ENCODE measurements at regions not wholly inside any gene's neighbourhood (a gene's known extent, or its start where the extent isn't known, plus 50 kb on each side); places are given as distances from the start of the nearest gene placed in this dataset.
"Not testable (repeated sequence)": the region's sequence is repeated elsewhere in the genome, so short reads cannot be mapped to it uniquely, and the experiment has no call there.

GRCh38 chr2:52113338-52113737 lies 1081.4 kb upstream of the NRXN1 start:
- no peak for DNase-seq (ENCODE audit: low read depth in 4 of 4, low spot score in 3 of 4)

GRCh38 chr2:52112141-52112540 lies 1080.2 kb upstream of the NRXN1 start:
- no peak for DNase-seq (ENCODE audit: low read depth in 4 of 4, low spot score in 3 of 4)

- no peak for DNase-seq (ENCODE audit: low read depth in 4 of 4, low spot score in 3 of 4)
Measured at GRCh38 chr2:52107124-52107523, 1075.2 kb upstream of the NRXN1 start.

- no peak for DNase-seq (ENCODE audit: low read depth in 4 of 4, low spot score in 3 of 4)
Measured at GRCh38 chr2:52097071-52097470, 1065.1 kb upstream of the NRXN1 start.

DNA sequence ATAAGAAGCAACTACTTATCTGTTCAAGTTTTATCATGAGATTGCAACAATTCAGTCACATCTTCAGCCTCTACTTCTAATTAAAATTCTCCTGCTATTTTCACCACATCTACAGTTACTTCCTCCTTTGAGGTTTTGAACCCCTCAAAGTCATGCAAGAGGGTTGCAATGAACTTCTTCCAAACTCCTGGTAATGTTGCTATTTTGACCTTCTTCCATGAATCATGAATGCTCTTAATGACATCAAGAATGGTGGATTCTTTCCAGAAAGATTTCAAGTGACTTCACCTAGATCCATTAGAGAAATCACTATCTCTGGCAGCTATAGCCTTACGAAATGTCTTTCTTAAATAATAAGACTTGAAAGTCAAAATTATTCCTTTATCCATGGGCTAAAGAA lies 1052.8 kb upstream of the NRXN1 start:
- DNase-seq (ENCODE audit: low read depth in 4 of 4, low spot score in 3 of 4) = no peak

- DNase-seq (ENCODE audit: low read depth in 4 of 4, low spot score in 3 of 4) = no peak
Measured at GRCh38 chr2:52083214-52083613, 1051.3 kb upstream of the NRXN1 start.

- no peak for DNase-seq (ENCODE audit: low read depth in 4 of 4, low spot score in 3 of 4)
Measured at GRCh38 chr2:52082646-52083045, 1050.7 kb upstream of the NRXN1 start.

GRCh38 chr2:52079602-52080001 lies 1047.7 kb upstream of the NRXN1 start:
- DNase-seq (ENCODE audit: low read depth in 4 of 4, low spot score in 3 of 4) = no peak

DNA sequence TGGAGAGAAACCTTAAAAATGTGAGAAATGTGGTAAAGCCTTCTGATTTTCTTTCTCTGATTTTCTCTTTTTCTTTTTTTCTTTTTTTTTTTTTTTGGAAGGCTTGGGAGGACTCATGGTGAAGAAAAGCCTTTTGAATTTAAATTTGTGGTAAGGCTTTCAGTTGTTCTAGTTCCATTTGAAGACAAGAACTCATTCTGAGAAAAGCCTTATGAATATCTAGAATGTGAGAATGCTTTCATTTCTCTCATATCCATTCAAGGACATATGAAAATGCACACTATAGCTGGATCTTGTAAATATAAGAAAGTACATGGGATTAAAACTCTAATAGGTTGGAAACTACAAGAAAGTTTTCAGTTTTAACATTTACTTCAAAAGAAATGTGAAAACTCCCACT lies 1045.2 kb upstream of the NRXN1 start:
- DNase-seq (ENCODE audit: low read depth in 4 of 4, low spot score in 3 of 4) = no peak

GRCh38 chr2:52074130-52074719 lies 1042.3 kb upstream of the NRXN1 start:
- no peak for DNase-seq (ENCODE audit: low read depth in 4 of 4, low spot score in 3 of 4)

- DNase-seq (ENCODE audit: low read depth in 4 of 4, low spot score in 3 of 4) = no peak
Measured at GRCh38 chr2:52072949-52073348, 1041.0 kb upstream of the NRXN1 start.

- DNase-seq (ENCODE audit: low read depth in 4 of 4, low spot score in 3 of 4) = no peak
Measured at GRCh38 chr2:52070665-52071064, 1038.7 kb upstream of the NRXN1 start.

- no peak for DNase-seq (ENCODE audit: low read depth in 4 of 4, low spot score in 3 of 4)
Measured at GRCh38 chr2:52064234-52064633, 1032.3 kb upstream of the NRXN1 start.

GRCh38 chr2:52054824-52055223 lies 1022.9 kb upstream of the NRXN1 start:
- no peak for DNase-seq (ENCODE audit: low read depth in 4 of 4, low spot score in 3 of 4)

DNA sequence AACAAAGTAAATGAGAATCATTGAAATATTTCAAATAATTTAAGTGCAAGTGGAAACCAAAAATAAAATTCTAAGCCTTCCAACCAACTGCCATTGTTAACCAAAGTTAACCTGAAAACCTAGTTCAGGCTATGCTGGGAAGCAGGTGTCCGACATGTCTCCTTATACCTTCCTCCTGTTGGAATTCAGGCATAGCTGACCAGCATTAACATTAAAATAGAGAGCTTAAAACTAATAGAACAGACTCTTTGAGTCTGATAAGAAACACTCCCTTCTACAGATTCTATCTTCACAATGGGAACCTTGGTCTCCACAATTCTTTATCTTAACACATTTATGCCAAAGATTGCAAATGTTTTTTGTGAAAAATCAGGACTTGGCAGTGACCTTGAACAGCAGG lies 1004.9 kb upstream of the NRXN1 start:
- DNase-seq (ENCODE audit: low read depth in 4 of 4, low spot score in 3 of 4) = no peak

DNA sequence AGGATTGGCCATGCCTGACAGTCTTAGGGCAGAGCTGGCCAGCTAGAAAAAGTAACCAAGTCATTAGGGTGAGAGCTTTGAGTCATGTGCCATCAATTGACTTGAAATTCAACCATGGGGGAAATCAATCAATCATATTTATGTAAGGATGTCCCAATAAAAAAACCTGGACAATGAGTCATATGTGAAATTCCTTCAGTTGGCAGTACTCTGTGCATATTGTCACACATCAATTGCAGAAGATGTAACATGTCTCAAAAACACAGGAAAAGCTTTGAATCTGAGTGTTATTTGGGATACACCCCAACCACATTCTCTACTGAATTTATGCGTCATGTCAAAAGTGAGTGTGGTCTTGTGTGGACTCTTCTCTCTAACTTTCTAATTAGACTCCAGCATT lies 1004.1 kb upstream of the NRXN1 start:
- DNase-seq (ENCODE audit: low read depth in 4 of 4, low spot score in 3 of 4) = no peak

DNA sequence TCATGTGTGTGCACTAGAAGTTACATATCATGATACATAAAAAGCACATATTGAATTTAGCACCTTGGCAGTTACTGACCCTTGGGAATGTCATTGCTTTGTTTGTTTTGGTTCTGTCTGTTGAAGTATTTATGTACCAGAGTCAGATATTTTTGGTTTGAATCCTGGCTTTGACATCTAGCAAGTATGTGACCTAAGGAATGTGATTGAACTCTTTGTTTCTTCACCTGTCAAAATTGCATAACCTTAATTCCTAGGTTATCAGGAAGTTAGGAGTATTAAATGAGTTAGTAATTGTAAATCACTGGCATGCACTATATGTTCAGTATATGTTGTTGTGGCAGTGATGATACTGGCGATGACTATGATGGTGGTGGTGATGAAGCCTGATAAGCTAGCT lies 1003.5 kb upstream of the NRXN1 start:
- no peak for DNase-seq (ENCODE audit: low read depth in 4 of 4, low spot score in 3 of 4)

DNA sequence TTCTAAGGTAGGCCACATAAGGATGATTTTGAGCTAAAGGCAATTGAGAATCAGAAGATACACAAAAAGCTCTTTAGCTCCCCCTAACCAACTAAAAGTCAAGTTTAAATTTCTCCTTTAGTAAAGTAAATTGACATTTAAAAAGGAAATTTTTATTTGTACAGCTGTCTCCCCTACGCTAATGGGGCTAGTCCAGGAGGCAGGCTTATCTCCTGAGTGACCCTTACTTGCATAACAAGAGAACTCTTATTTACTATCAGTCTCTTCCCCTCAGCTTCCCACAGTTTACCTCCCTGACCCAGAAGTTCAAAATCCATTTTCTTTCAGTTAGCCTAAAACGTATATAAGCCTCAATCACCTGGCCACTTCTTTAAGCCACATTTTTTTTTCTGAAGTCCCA lies 1002.8 kb upstream of the NRXN1 start:
- DNase-seq (ENCODE audit: low read depth in 4 of 4, low spot score in 3 of 4) = no peak

DNA sequence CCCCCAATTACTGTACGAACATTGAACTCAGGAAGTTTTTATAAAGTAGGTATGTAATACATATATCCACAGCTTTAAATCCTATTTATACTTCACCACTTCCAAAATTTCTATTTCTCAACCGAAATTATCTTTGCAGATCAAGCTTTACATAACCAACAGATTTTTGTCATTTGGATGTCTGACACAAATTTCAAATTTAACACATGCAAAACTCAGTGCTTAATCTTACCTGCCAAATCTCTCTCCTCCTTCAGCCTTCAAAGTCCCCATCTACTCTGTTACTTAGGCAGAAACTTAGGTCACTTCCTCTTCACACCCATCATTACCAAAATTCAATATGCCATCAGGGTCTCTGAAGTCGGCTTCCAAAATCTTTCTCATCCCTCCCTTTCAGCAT lies 990.1 kb upstream of the NRXN1 start:
- DNase-seq (ENCODE audit: low read depth in 4 of 4, low spot score in 3 of 4) = no peak

DNA sequence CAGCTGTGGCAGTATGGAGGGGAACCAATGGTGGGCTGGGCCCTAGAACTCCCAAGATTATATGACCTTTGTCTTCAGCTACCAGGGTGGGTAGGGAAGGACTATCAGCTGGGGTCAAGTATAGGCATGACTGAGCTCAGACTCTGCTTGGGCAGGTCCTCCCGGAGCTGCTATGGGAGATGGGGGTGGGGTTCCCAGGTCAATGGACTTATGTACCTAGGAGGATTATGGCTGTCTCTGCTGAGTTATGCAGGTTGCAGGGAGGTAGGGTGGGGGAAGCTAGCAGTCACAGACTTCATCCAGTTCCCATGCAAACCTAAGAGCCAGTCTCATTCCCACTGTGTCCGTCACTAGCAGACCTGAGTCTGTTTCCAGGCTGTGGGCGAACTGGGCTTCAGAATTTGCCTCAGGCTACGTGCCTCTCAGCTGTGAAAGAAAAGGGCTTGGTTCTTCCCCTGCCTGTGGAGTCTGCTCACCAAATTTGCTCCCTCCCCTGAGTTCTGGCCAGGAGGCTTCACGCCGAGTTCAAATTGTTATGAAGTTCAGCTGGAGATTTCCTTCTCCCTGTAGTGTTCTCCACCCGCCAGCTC lies 985.8 kb upstream of the NRXN1 start:
- no peak for DNase-seq (ENCODE audit: low read depth in 4 of 4, low spot score in 3 of 4)

DNA sequence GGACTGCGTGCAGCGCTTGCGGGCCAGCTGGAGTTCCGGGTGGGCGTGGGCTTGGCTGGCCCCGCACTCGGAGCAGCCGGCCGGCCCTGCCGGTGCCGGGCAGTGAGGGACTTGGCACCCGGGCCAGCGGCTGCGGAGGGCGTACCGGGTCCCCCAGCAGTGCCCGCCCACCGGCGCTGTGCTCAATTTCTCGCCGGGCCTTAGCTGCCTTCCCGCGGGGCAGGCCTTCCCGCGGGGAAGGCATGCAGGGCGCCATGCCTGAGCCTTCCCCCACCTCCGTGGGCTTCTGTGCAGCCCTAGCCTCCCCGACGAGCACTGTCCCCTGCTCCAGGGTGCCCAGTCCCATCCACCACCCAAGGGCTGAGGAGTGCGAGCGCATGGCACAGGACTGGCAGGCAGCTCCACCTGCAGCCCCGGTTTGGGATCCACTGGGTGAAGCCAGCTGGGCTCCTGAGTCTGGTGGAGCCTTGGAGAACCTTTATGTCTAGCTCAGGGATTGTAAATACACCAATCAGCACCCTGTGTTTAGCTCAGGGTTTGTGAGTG lies 975.0 kb upstream of the NRXN1 start:
- not testable (repeated sequence) for DNase-seq (ENCODE audit: low read depth in 4 of 4, low spot score in 3 of 4)

DNA sequence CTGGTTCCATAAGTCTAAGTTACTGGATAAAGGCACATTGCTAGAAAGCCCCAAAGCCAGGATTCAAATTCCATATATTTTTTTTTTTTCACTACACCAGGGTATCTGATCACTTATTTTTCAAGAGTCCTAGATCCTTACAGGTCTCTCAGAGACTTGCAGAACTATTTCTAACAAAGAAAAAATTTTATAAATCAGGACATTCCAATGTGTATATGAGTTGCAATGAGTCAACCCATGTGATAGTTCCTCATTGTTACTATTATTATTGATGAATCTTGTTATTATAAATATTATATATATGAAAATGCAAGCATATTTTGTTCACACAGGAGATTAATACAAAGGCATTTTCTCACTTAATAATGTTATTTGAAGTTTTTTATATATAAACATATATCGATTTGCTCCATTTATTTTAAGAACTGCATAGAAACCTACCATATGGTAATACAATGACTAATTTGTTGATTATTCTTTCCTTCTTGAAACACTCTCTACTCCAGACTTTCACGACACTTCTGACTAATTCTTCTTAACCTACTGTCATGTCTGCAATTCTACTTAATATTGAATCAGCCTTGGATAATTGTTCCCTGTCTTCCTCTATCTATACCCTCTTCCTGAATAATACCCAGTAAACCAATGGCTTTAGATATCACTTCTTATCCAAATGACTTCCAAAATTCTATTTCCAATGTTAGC lies 968.4 kb upstream of the NRXN1 start:
- no peak for DNase-seq (ENCODE audit: low read depth in 4 of 4, low spot score in 3 of 4)
